CD4-positive, alpha-beta T cell treated with Interleukin-6 for 4 hours (primary cell): ENCODE measurements at regions not wholly inside any gene's neighbourhood (a gene's known extent, or its start where the extent isn't known, plus 50 kb on each side); places are given as distances from the start of the nearest gene placed in this dataset.

ENCODE experiments used
- DNase-seq: peaks from one replicate; pipeline ENCODE4 v3.0.0-alpha.2; 2020; ENCODE audit warnings: mixed read lengths

DNA sequence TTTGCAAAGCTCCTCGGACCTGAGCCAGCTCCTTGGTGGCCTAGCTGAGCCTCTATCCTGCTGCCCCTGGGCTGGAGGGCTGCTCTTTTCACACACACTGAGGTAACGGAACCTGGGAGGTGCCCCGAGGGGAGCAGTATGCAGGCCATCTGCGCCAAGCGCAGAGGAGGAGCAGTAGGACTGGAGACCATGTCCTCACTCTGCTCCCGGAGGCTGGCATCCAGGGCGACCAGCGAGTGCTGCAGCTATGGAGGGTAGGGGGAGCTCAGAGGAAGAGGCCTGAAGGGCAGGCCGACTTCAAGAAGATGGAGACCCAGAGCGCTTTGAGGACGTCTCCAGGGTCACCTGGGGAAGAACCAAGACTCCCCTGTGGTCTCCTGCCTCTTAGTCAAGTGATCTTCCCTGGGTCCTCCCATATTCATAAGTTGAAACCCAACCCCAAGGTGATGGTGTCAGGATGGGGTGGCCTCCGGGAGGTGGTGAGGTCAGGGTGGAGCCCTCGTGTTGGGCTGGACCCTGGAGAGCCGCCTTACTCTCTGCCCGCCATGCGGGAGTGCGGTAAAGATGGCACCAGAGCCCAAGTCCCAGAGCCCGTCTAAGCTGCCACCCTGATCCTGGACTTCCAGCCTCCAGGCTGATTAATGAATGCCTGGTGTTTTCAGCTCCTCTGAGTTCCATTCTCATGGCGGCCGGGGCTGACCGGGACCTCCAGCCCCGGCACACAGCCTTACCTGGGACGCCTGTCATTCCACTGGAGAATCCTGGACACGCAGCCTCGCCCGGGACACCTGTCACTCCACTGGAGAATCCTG is 160.7 kb downstream of the NDUFA10 start:
- no peak for DNase-seq

DNA sequence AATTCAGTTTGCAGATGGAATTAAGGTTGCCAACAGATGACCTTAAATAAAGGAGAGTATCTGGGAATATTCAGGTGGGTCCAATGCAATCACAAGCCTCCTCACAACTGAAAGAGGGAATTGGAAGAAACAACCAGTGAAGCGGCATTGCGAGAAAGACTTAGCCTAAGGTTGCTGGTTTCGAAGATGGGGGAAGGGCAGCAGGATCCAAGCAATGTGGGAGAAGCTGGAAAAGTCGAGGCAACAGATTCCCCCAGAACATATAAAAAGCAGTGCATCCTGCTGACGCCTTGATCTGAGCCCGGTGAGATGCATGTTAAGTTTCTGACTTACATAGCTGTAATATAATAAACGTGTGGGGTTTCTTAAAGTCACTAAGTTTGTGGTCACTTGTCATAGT is 162.5 kb downstream of the NDUFA10 start:
- no peak for DNase-seq

- DNase-seq = no peak
Observed at GRCh38 chr2:239858179-239858578, 167.0 kb downstream of the NDUFA10 start.

GRCh38 chr2:239857591-239857990 is 167.6 kb downstream of the NDUFA10 start:
- DNase-seq = no peak

DNA sequence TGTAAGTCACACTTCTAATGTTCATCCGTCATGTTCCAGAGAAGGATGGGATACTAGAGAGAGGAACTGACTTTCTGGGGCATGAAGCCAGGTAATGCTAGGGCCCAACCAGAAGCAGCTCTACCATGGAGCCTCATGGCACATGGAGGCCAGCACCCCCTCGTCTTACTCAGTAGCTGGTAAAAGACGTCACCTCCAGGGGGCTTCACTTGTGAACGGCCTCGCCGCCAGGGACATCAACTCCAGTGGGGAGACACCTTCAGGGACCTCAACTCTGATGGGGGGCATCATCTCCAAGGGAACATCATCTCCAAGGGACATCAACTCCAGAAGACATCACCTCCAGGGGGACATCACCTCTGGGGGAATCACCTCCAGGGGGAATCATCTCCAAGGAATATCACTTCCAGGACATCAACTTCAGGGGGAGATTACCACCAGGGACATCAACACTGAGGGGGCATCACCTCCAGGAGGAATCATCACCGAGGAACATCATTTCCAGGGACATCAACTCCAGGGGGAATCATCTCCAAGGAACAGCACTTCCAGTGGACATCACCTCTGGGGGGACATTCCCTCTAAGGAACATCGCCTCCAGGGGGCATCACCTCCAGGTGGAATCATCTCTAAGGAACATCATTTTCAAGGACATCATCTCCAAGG is 168.4 kb downstream of the NDUFA10 start:
- no peak for DNase-seq

GRCh38 chr2:239855863-239856587 is 169.1 kb downstream of the NDUFA10 start:
- no peak for DNase-seq

DNA sequence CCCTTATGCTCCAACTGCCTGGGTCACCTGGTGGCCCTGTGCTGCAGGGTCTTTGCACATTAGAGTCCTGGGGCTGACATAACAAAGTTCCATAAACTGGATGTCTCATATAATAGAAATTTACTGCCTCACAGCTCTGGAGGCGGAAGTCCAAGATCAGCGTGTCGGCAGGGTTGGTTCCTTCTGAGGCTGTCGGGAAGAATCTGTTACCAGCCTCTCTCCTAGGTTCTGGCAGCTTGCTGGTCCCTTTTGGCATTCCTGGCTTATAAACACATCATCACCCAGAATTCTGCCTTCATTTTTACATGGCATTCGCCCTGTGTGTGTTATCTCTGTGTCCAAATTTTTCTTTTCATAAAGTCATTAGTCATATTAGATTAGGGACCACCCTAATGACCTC is 170.5 kb downstream of the NDUFA10 start:
- no peak for DNase-seq

GRCh38 chr2:239853706-239854327 is 171.3 kb downstream of the NDUFA10 start:
- no peak for DNase-seq

DNA sequence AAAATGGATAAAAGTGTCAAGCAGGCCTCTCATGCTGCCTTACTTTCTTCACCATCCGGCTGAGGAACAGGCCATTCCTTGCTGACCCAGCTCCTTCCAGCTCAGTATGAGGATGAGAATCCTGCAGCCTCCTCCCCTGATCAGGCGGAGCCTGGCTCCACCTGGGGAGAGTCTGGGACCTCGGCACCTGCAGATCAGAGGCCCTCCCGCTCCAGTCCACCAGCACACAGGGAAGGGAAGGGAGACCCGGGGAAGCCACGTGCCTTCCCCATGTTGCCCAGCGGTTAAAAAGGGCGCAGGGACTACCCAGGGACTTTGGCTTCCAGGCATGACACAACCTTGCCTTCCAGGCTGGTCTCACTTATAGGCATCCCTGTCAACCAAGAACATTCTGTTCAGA is 172.0 kb downstream of the NDUFA10 start:
- DNase-seq = no peak

DNA sequence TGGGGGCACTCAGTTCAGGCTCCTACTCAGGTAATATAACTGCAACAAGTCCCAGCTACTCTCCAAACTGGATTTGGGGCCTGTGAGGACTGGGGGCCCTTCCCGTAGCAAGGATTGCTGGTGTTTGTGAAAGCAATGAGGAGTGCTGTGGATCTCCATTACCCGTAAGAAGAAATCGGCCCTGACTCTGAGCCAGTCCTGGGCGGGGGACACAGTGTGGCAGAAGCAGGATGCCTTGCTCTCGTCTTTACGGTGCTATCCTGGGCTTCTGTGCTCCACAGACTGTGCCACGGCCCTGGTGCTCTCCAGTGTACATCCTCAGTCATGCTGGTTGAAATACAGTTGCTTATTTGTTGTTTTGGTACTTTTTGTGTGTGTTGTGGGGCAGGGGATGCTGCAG is 172.9 kb downstream of the NDUFA10 start:
- no peak for DNase-seq

DNA sequence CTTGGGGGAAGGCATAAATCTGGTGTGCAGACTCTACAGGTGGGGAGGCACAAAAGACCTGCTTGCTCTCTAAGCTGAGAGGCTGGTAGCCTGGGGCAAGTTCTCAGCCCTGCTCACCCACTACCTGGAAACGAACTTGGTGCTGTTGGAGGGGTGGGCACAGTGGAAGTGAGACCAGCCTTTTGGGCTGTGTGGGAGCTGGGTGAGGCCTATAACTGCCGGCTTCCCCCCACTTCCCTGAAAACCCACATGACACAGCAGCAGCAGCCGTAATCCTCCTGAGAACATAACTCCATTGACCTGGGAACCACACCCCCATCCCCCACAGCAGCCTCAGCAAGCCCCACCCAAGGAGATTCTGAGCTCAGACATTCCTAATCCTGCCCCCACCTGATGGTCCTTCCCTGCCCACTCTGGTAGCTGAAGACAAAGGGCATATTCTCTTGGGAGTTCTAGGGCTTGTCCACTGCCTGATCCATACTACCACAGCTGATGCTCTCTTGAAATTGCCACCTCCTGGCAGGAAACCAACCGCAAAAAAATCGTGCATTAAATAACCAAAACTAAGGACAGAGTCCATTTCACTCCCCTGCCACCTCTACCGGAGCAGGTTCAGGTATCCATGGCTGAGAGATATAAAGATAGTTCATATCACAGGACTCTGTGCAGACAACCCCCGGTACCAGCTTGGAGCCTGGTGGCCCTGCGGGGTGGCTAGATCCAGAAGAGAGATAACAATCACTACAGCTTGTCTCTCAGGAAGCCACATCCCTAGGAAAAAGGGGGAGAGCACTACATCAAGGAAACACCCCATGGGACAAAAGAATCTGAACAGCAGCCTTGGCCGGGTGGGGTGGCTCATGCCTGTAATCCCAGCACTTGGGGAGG is 178.1 kb downstream of the NDUFA10 start:
- no peak for DNase-seq

DNA sequence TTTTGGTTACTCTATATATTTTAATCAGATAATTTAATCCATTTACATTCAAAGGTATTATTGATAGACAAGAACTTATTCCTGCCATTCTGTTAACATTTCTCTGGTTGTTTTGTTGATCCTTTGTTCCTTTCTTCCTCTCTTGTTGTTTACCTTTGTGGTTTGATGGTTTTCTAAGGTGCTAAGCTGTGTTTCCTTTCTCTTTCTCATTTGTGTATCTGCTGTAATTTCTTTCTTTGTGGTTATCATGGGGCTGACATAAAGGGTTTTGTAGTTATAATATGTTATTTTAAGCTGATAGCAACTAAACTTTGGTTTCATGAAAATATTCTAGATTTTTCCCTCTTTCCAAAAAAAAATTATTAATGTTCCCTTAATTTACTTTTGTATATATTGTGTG is 179.2 kb downstream of the NDUFA10 start:
- DNase-seq = no peak

DNA sequence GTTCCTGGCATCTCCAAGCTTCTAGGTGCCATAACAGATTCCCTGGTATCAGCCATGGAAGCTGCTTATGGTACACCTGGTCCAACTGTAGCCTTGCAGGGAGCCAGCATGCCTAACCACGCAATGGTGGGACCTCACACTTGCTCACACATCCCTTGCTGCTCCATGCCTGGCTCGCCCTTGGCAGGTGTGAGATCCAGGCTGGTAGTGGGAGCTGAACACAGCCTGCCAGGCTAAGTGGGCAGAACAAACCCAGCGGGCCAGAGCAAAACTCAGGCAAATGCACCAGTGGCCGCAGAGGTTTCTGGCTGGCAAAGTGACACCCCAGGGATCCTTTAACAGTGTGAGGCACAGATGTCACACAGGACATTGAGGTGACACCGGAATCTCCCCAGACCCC is 185.8 kb downstream of the NDUFA10 start:
- no peak for DNase-seq

- no peak for DNase-seq
Observed at GRCh38 chr2:239836021-239836765, 188.9 kb downstream of the NDUFA10 start.

DNA sequence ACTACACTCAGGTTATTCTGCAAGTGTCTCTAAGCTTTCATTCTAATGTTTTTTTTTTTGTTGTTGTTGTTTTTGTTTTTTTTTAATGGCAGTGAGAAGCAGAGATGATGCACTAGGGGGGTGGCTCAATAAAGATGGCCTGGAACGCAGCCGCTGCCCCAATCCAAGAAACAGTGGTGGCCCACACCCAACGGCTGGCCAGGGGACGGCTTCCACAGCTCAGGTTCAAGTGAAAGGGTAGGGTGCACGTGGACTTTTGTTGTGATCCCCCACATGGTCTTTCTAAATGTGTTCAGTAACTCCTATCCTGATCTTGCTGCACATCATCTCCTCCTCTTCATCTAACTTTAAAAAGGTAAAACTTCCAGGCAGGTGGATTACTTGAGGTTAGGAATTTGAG is 190.1 kb downstream of the NDUFA10 start:
- DNase-seq = no peak

DNA sequence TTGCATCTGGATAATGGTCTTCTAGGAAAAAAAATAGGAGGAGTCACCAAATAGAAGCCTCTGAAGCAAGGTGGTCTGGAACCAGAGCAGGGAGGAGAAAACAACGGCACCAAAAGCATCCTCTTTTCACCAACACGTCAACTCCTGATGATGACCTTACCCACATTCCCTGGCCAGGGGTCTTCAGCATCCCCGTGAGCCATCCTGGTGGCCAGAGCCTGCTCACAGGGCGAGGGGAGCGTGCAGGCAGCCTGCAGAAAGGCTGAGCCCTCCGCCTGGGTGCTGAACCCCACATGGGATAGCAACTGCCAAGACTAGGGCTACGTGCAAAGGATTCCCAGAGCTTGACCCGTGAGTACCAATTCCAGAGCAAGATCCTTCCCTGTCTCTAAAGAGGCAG is 191.0 kb downstream of the NDUFA10 start:
- no peak for DNase-seq

DNA sequence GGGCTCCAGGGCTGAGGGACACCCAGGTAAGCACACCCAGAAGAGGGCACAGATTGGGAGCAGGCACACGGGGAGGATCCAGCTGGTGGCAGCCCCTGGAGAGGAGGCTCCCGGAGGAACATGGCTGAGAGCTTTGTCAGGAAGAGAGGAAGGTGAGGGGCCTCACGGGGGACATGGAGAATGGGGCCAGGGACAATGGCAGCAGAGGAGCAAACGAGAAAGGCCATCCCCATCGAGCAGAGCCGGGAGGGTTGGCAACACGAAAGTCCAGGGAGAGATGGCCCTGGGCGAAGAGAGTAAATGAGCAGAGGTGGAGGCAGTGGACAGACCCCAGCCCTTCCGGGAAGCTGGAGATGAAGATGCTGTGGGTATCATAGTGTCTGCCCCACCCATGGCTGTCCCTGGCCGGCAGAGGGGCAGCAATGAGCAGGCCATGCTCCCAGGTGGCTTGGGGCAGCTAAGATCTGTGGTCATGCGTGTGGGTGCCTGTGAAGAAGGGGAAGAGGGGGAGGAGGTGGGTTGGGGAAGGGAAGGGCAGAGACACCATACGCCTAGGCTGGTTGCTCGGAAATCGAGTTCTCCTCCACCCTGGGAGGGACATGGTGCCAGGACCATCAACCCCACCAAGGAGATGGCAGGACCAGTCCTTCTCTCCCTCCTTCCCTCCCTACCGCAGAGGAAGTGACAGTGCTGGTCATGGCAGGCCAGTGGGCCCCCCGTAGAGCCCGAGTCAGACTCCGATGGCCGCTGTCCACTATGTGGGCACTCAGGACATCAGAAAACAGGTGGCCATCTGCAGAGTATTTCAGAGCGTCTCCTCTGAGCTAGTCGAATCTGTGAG is 191.7 kb downstream of the NDUFA10 start:
- DNase-seq = no peak

DNA sequence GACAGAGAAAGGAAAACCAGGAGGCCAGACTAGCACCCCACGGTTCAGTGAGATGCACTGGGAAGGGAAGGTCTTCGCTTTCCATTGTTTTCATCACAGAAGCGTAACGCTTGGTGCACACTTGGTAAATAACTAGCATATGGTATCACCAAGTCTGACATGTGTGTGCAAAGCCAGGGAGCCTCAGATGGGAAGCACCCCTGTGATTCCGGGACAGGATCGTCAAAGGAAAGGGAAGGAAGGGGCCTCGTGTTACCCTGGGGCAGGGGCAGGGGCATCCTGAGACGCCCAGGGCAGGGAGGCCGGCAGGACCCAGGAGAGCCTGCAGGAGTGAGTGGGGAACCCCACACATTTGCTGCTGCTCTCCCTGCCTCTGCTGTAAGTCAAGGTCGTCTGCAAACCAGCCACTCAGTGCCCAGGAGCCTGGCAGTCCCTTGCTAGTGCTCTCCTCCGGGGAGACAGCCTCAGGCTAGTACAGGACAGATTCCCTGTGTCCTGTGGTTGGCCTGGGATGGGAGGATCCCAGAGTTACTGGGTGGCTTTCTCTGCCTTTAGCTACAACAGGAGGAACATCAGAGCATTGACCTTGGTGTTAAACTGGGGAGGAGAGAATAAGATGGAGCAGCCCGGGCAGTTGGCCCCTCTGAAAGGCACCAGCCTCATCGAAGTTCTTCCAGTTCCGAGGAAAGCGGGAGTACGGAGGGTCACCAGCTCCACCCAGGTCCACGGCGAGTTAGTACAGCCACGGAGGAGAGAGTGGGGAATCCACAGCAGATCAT is 192.5 kb downstream of the NDUFA10 start:
- no peak for DNase-seq

GRCh38 chr2:239831861-239832489 is 193.2 kb downstream of the NDUFA10 start:
- no peak for DNase-seq
